Right lobe of liver (tissue), 4 donors: ENCODE measurements at regions not wholly inside any gene's neighbourhood (a gene's known extent, or its start where the extent isn't known, plus 50 kb on each side); places are given as distances from the start of the nearest gene placed in this dataset.

Source experiments
- CTCF ChIP-seq, 4 donors: fragments of 200-600 bp in 3 of 4; fragments of 450-650 bp in 1 of 4; IDR thresholded peaks; one replicate each; pipeline versions ENCODE4 v1.5.1 to v1.8.0; 2016 to 2022; ENCODE audit warnings: antibody characterized with exemption in 4 of 4, mild to moderate bottlenecking in 2 of 4
- POLR2A ChIP-seq: fragments of 450-650 bp; IDR thresholded peaks from one replicate; pipeline ENCODE4 v1.6.1; 2017; ENCODE audit warnings: antibody characterized with exemption, mild to moderate bottlenecking
- donor health status: DM: no; HTN: no; CAD: no.
- donor health status: DM: no; HTN: no; CAD: no.
- donor health status: DM: no; HTN: yes; CAD: no.

- no peak for TF ChIP-seq CTCF (IDR thresholded peaks at IDR 0.05)
- TF ChIP-seq POLR2A, result no peak
Measured at GRCh38 chr6:133631421-133631820, 257.5 kb upstream of the TCF21 start.
